OCI-LY3 (cell line): ENCODE measurements at regions not wholly inside any gene's neighbourhood (a gene's known extent, or its start where the extent isn't known, plus 50 kb on each side); places are given as distances from the start of the nearest gene placed in this dataset.

Experiments used
- EZH2phosphoT487 ChIP-seq: fragments of 200-600 bp; shearing (Covaris generic); IDR thresholded peaks from 2 replicates; pipeline ENCODE4 v1.6.1; 2018; ENCODE audit warnings: antibody characterized with exemption, mixed run types, low read depth
- TF ChIP-seq, protein P1 (sequence below): fragments of 200-600, 300-600 bp; sonication (generic); IDR thresholded peaks from 2 replicates; pipeline ENCODE4 v1.5.1; 2014; ENCODE audit warnings: antibody characterized with exemption, low read length, low read depth

- TF ChIP-seq, protein P1, sequence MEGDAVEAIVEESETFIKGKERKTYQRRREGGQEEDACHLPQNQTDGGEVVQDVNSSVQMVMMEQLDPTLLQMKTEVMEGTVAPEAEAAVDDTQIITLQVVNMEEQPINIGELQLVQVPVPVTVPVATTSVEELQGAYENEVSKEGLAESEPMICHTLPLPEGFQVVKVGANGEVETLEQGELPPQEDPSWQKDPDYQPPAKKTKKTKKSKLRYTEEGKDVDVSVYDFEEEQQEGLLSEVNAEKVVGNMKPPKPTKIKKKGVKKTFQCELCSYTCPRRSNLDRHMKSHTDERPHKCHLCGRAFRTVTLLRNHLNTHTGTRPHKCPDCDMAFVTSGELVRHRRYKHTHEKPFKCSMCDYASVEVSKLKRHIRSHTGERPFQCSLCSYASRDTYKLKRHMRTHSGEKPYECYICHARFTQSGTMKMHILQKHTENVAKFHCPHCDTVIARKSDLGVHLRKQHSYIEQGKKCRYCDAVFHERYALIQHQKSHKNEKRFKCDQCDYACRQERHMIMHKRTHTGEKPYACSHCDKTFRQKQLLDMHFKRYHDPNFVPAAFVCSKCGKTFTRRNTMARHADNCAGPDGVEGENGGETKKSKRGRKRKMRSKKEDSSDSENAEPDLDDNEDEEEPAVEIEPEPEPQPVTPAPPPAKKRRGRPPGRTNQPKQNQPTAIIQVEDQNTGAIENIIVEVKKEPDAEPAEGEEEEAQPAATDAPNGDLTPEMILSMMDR: no peak
- TF ChIP-seq EZH2phosphoT487: no peak
These were observed 57.4 kb upstream of the ACBD5 start for GRCh38 chr10:27297844-27298521.
